Parathyroid adenoma (tissue), 2 donors: ENCODE measurements at regions not wholly inside any gene's neighbourhood (a gene's known extent, or its start where the extent isn't known, plus 50 kb on each side); places are given as distances from the start of the nearest gene placed in this dataset.

ENCODE experiments used
- H2AFZ ChIP-seq: fragments of 300-600 bp; sonication (generic); one replicate; pipeline ENCODE4 v1.7.0; 2017; ENCODE audit warnings: antibody characterized with exemption, mild to moderate bottlenecking
- H3K27ac ChIP-seq: fragments of 300-600 bp; sonication (generic); one replicate; pipeline ENCODE4 v1.7.0; 2017
- H3K27me3 ChIP-seq: fragments of 300-600 bp; sonication (generic); one replicate; pipeline ENCODE4 v1.7.0; 2017; ENCODE audit warnings: low read length; ENCODE audit not compliant: control insufficient read depth, insufficient read depth
- H3K36me3 ChIP-seq: fragments of 300-600 bp; sonication (generic); one replicate; pipeline ENCODE4 v1.7.0; 2017; ENCODE audit warnings: low read length; ENCODE audit not compliant: control insufficient read depth, insufficient read depth
- H3K4me1 ChIP-seq: fragments of 300-600 bp; sonication (generic); one replicate; pipeline ENCODE4 v1.7.0; 2017; ENCODE audit warnings: control low read depth
- H3K4me2 ChIP-seq: fragments of 300-600 bp; sonication (generic); one replicate; pipeline ENCODE4 v1.7.0; 2017; ENCODE audit warnings: low read length
- H3K4me3 ChIP-seq: fragments of 300-600 bp; sonication (generic); one replicate; pipeline ENCODE4 v1.7.0; 2017; ENCODE audit warnings: low read depth, low read length
- H3K79me2 ChIP-seq: fragments of 300-600 bp; sonication (generic); one replicate; pipeline ENCODE4 v1.7.0; 2017; ENCODE audit warnings: control low read depth
- H3K9ac ChIP-seq: fragments of 300-600 bp; sonication (generic); one replicate; pipeline ENCODE4 v1.7.0; 2017; ENCODE audit warnings: mild to moderate bottlenecking
- H3K9me3 ChIP-seq: fragments of 300-600 bp; sonication (generic); one replicate; pipeline ENCODE4 v1.7.0; 2017; ENCODE audit warnings: low read length; ENCODE audit not compliant: control insufficient read depth
- CTCF ChIP-seq: fragments of 300-600 bp; sonication (generic); IDR thresholded peaks from one replicate; pipeline ENCODE4 v1.7.0; 2017; ENCODE audit warnings: antibody characterized with exemption, mild to moderate bottlenecking
- donor health status: primary hyperparathyroidism.

GRCh38 chr12:126667339-126667738 lies 1599.6 kb upstream of the TMEM132C start:
- TF ChIP-seq CTCF: no peak
- H3K9ac ChIP-seq: no peak overlapping the region
- H3K4me2 ChIP-seq: no peak overlapping the region
- no peak overlapping the region for H3K27ac ChIP-seq
- no peaks in the 10 kb centered on the region for H3K36me3 ChIP-seq
- H2AFZ ChIP-seq: no peak overlapping the region
- no peak overlapping the region for H3K4me3 ChIP-seq
- no peaks in the 10 kb centered on the region for H3K79me2 ChIP-seq
- no peaks in the 10 kb centered on the region for H3K4me1 ChIP-seq
- no peaks in the 10 kb centered on the region for H3K27me3 ChIP-seq
- no peaks in the 10 kb centered on the region for H3K9me3 ChIP-seq

GRCh38 chr12:126668538-126668937 lies 1598.4 kb upstream of the TMEM132C start:
- H3K9me3 ChIP-seq: no peaks in the 10 kb centered on the region
- no peak overlapping the region for H3K9ac ChIP-seq
- no peak overlapping the region for H3K4me2 ChIP-seq
- H2AFZ ChIP-seq: no peak overlapping the region
- no peaks in the 10 kb centered on the region for H3K4me1 ChIP-seq
- H3K4me3 ChIP-seq: no peak overlapping the region
- H3K79me2 ChIP-seq: no peaks in the 10 kb centered on the region
- TF ChIP-seq CTCF: no peak
- no peaks in the 10 kb centered on the region for H3K36me3 ChIP-seq
- H3K27me3 ChIP-seq: no peaks in the 10 kb centered on the region
- H3K27ac ChIP-seq: no peak overlapping the region

- H3K27ac ChIP-seq: no peak overlapping the region
- H3K4me2 ChIP-seq: no peak overlapping the region
- no peaks in the 10 kb centered on the region for H3K9me3 ChIP-seq
- TF ChIP-seq CTCF: no peak
- no peaks in the 10 kb centered on the region for H3K27me3 ChIP-seq
- no peak overlapping the region for H3K4me3 ChIP-seq
- H3K79me2 ChIP-seq: no peaks in the 10 kb centered on the region
- no peak overlapping the region for H2AFZ ChIP-seq
- no peaks in the 10 kb centered on the region for H3K4me1 ChIP-seq
- H3K36me3 ChIP-seq: no peaks in the 10 kb centered on the region
- H3K9ac ChIP-seq: no peak overlapping the region
Observed at GRCh38 chr12:126668961-126669360, 1598.0 kb upstream of the TMEM132C start.

- no peak for TF ChIP-seq CTCF
Observed at GRCh38 chr12:126676434-126676833, 1590.5 kb upstream of the TMEM132C start.

GRCh38 chr12:126681676-126682075 lies 1585.3 kb upstream of the TMEM132C start:
- no peak for TF ChIP-seq CTCF
- H3K79me2 ChIP-seq: no peaks in the 10 kb centered on the region
- no peak overlapping the region for H3K4me2 ChIP-seq
- H2AFZ ChIP-seq: no peak overlapping the region
- H3K27ac ChIP-seq: no peak overlapping the region
- no peaks in the 10 kb centered on the region for H3K36me3 ChIP-seq
- no peaks in the 10 kb centered on the region for H3K27me3 ChIP-seq
- H3K9ac ChIP-seq: no peak overlapping the region
- H3K4me1 ChIP-seq: no peaks in the 10 kb centered on the region
- no peak overlapping the region for H3K4me3 ChIP-seq
- no peaks in the 10 kb centered on the region for H3K9me3 ChIP-seq

More at GRCh38 chr12:126676434-126676833, 1590.5 kb upstream of the TMEM132C start:
- Histone ChIP-seq H3K79me2 (no peaks in the 10 kb centered on the region), H3K4me3 (no peak overlapping the region), H3K9me3 (no peaks in the 10 kb centered on the region), H3K4me1 (no peaks in the 10 kb centered on the region), H2AFZ (no peak overlapping the region), H3K27ac (no peak overlapping the region), H3K27me3 (no peaks in the 10 kb centered on the region), H3K4me2 (no peak overlapping the region), H3K36me3 (no peaks in the 10 kb centered on the region), H3K9ac (no peak overlapping the region)
